HepG2 (cell line): ENCODE measurements at regions not wholly inside any gene's neighbourhood (a gene's known extent, or its start where the extent isn't known, plus 50 kb on each side); places are given as distances from the start of the nearest gene placed in this dataset.

Source experiments
- ATAC-seq: fragments of 200-7000 bp; cut with Tn5 transposase; 3 replicates; pipeline ENCODE4 v1.9.1; 2020; ENCODE audit warnings: mild to moderate bottlenecking, moderate library complexity
- BruUV-seq: library from RNA; stranded (reverse); fragments of 400-500 nt; replicated peaks from 2 replicates; lab custom pipeline; 2021; lab: Mats Ljungman, UMichigan
- CTCF ChIA-PET: fragments of 300-600 bp; formaldehyde crosslinking; extraction: SDS; loops from one replicate; lab custom pipeline; 2021; ENCODE audit warnings: low total read pairs, inconsistent platforms, low intra/inter-chr PET ratio; lab: Yijun Ruan, JAX
- POLR2A ChIA-PET: fragments of 350-600 bp; sonication (Branson Sonifier 250); formaldehyde crosslinking; loops from one replicate; lab custom pipeline; 2020; ENCODE audit warnings: antibody characterized with exemption, inconsistent platforms; lab: Yijun Ruan, JAX
- DNase-seq: peaks from one replicate; pipeline ENCODE4 v3.0.0-alpha.2; 2015; ENCODE audit warnings: low spot score
- FAIRE-seq: peaks from 3 replicates; lab custom pipeline; 2011; peaks lifted over from hg19 to GRCh38; lab: Jason Lieb, UNC
- H2AFZ ChIP-seq: one replicate; pipeline ENCODE4 v1.6.1; 2011; ENCODE audit warnings: low read length, inconsistent platforms
- H3K27ac ChIP-seq: fragments of 300-600 bp; 3 replicates; pipeline ENCODE4 v1.8.0; 2011; ENCODE audit warnings: mixed run types, mild to moderate bottlenecking, mixed read lengths, low read length, inconsistent platforms; ENCODE audit not compliant: insufficient read depth; ENCODE audit errors: extremely low read length
- H3K27me3 ChIP-seq, 2 experiments: fragments of 200-600 bp in 1 of 2; 2 replicates in 1 of 2; 3 replicates in 1 of 2; pipeline versions ENCODE4 v1.6.0 to v1.8.0; 2011; ENCODE audit warnings: low read length in 2 of 2, mild to moderate bottlenecking in 2 of 2, moderate library complexity in 2 of 2, inconsistent platforms in 1 of 2; ENCODE audit not compliant: insufficient read depth in 2 of 2, control insufficient read depth in 1 of 2
- H3K36me3 ChIP-seq, 2 experiments: fragments of 200-600 bp in 1 of 2; replicated peaks in 1 of 2; 2 replicates in 1 of 2; 3 replicates in 1 of 2; pipeline versions ENCODE4 v1.5.1 to v1.8.0; 2011; ENCODE audit warnings: low read length in 2 of 2, inconsistent platforms in 1 of 2; ENCODE audit not compliant: insufficient read depth in 2 of 2, control insufficient read depth in 1 of 2
- H3K4me1 ChIP-seq: 2 replicates; pipeline ENCODE4 v1.5.1; 2012; ENCODE audit warnings: low read length, inconsistent platforms; ENCODE audit not compliant: insufficient read depth
- H3K4me2 ChIP-seq: 2 replicates; pipeline ENCODE4 v1.6.0; 2011; ENCODE audit warnings: low read depth, low read length, inconsistent platforms
- H3K4me3 ChIP-seq, 3 experiments: fragments of 200-600 bp in 1 of 3; sonication (generic), shearing (Covaris generic) in 1 of 3; replicated peaks in 1 of 3; 2 replicates each; pipeline ENCODE4 v1.5.1; 2011 to 2016; ENCODE audit warnings: low read length in 3 of 3, inconsistent platforms in 2 of 3, low read depth in 2 of 3, mild to moderate bottlenecking in 2 of 3, control low read depth in 1 of 3, mixed read lengths in 1 of 3; ENCODE audit not compliant: insufficient read depth in 1 of 3
- H3K79me2 ChIP-seq: one replicate; pipeline ENCODE4 v1.6.1; 2011; ENCODE audit warnings: low read length, inconsistent platforms; ENCODE audit not compliant: insufficient read depth
- H3K9ac ChIP-seq: 2 replicates; pipeline ENCODE4 v1.6.0; 2011; ENCODE audit warnings: mild to moderate bottlenecking, low read depth, low read length, inconsistent platforms; ENCODE audit not compliant: insufficient read depth
- H3K9me3 ChIP-seq: 2 replicates; pipeline ENCODE4 v1.5.1; 2012; ENCODE audit warnings: mild to moderate bottlenecking, low read length
- H4K20me1 ChIP-seq: 2 replicates; pipeline ENCODE4 v1.6.0; 2011; ENCODE audit warnings: inconsistent platforms, mild to moderate bottlenecking, low read length, moderate library complexity; ENCODE audit not compliant: insufficient read depth
- ELF3 ChIP-seq: IDR thresholded peaks from 2 replicates; pipeline ENCODE4 v1.6.1; 2016; ENCODE audit warnings: missing genetic modification reagents, missing compliant biosample characterization
- MTF1 ChIP-seq: sonication (generic); formaldehyde crosslinking; IDR thresholded peaks from 2 replicates; pipeline ENCODE4 v1.5.0; 2020; ENCODE audit warnings: missing genetic modification reagents
- REXO4 ChIP-seq: sonication (generic); formaldehyde crosslinking; IDR thresholded peaks from 2 replicates; pipeline ENCODE4 v1.8.0; 2022; ENCODE audit warnings: missing genetic modification reagents, mild to moderate bottlenecking, borderline replicate concordance
- SMC3 ChIP-seq: IDR thresholded peaks from 2 replicates; pipeline ENCODE4 v1.6.1; 2011; ENCODE audit warnings: low read length, improper control_type of control experiment
- STAG1 ChIP-seq: sonication (generic); formaldehyde crosslinking; IDR thresholded peaks from 2 replicates; pipeline ENCODE4 v1.4.0; 2020; ENCODE audit warnings: missing genetic modification reagents
- ZFP62 ChIP-seq: sonication (generic); formaldehyde crosslinking; IDR thresholded peaks from 2 replicates; pipeline ENCODE4 v1.4.0; 2020; ENCODE audit warnings: missing genetic modification reagents
- ZNF12 ChIP-seq: sonication (generic); formaldehyde crosslinking; IDR thresholded peaks from 2 replicates; pipeline ENCODE4 v1.5.0; 2020; ENCODE audit warnings: missing genetic modification reagents
- WGBS: methylation state at CpG from one replicate; pipeline ENCODE4 v1.1.6; 2017; ENCODE audit warnings: low lambda C conversion rate; 5-methylcytosine and 5-hydroxymethylcytosine counted together
- in situ Hi-C: cut with HindIII; loops from 2 replicates; pipeline ENCODE4 v1.10.0; 2017; ENCODE audit warnings: low pct_unique_long_range_greater_than_20kb; ENCODE audit not compliant: extremely low pct_ligation_motif_present
- intact Hi-C: fragments of 100-400 bp; cut with micrococcal nuclease; formaldehyde crosslinking; loops from one replicate; pipeline ENCODE4 v1.10.0; 2022; ENCODE audit not compliant: unreplicated experiment
- TF ChIP-seq, protein P1 (sequence below): sonication (generic); formaldehyde crosslinking; IDR thresholded peaks from 2 replicates; pipeline ENCODE4 v1.5.0; 2020; ENCODE audit warnings: mild to moderate bottlenecking, missing genetic modification reagents, moderate library complexity

DNA sequence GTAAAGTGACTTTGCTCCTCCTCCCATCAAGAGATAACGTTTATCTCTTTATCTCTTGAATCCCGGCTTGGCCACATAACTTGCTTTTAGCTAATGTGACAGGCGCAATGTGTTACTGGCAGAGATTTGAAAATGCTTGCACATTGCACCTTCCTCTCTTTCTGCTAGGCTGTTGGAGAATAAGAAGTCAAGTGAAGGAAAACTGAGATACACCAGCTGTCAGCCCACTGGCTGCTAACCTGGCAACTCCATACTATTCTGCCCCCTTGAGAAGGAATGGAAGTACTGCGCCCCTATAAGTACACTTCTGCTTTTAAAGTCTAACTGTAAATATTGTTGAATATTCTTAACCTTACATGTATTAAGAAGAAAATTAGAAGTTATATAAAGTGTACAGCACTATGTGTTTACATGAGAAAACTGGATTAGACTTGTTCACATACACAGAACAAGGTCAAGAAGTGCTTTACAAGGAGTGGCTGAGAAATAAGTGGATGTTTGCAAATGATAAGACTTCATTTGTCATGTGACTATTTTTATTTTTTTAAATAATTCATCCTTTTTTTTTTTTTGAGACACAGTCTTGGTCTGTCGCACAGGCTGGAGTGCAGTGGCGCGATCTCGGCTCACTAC is 424.5 kb upstream of the CTSO start:
- no peak overlapping the region for H3K4me3 ChIP-seq
- H3K79me2 ChIP-seq, result no peaks in the 10 kb centered on the region
- no peaks in the 10 kb centered on the region for H3K4me1 ChIP-seq
- ChIA-PET POLR2A (no interaction called here), CTCF (no interaction called here)
- no peaks in the 10 kb centered on the region for H3K27me3 ChIP-seq
- DNase-seq, result peak; percentile 2
- no TSS peak for BruUV-seq
- H4K20me1 ChIP-seq, result no peaks in the 10 kb centered on the region
- no peak overlapping the region for H3K4me2 ChIP-seq
- intact Hi-C loops, result no loop called here
- H3K9me3 ChIP-seq, result no peaks in the 10 kb centered on the region
- 59% methylated on average over 8 of the region's 8 CpGs for WGBS
- peak; percentile 49; the same call in 2 of the 3 replicates for ATAC-seq
- FAIRE-seq, result no peak
- no peak overlapping the region for H3K27ac ChIP-seq
- in situ Hi-C loops, result no loop called here
- no peak overlapping the region for H2AFZ ChIP-seq
- no peaks in the 10 kb centered on the region for H3K36me3 ChIP-seq
- TF ChIP-seq ELF3 (CRISPR knock-in tag), result no peak
- peak; percentile 27; the same call in 1 of the 2 replicates for TF ChIP-seq STAG1
- no peak for TF ChIP-seq ZFP62 (CRISPR knock-in tag)
- TF ChIP-seq, protein P1, sequence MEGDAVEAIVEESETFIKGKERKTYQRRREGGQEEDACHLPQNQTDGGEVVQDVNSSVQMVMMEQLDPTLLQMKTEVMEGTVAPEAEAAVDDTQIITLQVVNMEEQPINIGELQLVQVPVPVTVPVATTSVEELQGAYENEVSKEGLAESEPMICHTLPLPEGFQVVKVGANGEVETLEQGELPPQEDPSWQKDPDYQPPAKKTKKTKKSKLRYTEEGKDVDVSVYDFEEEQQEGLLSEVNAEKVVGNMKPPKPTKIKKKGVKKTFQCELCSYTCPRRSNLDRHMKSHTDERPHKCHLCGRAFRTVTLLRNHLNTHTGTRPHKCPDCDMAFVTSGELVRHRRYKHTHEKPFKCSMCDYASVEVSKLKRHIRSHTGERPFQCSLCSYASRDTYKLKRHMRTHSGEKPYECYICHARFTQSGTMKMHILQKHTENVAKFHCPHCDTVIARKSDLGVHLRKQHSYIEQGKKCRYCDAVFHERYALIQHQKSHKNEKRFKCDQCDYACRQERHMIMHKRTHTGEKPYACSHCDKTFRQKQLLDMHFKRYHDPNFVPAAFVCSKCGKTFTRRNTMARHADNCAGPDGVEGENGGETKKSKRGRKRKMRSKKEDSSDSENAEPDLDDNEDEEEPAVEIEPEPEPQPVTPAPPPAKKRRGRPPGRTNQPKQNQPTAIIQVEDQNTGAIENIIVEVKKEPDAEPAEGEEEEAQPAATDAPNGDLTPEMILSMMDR, result peak; percentile 26; the same call in 1 of the 2 replicates
- no peak for TF ChIP-seq MTF1 (CRISPR knock-in tag)
- 0 out of 2 replicates have a peak, but pooled peaks have one; percentile 7 for TF ChIP-seq SMC3
- H3K9ac ChIP-seq, result no peak overlapping the region

DNA sequence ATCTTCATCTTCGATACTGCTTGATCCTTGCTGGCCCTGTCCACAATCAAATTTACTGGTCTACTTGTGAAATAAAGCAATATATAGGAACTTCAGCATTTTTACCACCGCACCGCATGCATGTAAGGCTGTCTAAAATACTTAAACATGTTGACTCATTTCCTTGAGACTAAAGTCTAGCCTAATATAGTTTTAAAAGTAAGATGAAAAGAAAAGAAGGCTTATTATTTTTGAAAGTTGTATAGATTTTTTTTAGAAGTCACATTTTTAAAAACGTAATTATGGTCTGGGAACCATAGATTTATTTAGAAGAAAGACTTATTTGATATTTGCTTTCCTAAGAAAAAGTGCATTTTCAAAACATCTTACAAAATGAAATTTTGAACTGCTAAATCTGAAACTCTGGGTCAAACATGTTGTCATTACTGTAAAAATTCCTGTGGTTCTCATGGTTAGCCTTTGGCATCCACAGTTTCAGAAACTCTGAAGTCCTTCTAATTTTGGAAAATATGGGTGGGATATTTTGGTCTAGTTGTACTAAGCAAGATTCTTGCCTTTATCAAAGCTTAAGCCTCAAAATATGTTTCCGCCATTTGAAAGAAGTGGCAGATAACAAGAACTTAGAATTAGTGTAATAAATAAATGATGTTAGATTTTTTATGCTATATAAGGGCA is 423.5 kb upstream of the CTSO start:
- FAIRE-seq, result no peak
- BruUV-seq, result no TSS peak
- no peaks in the 10 kb centered on the region for H3K4me1 ChIP-seq
- WGBS, result 30% methylated on average over 5 of the region's 5 CpGs
- TF ChIP-seq REXO4, result no peak
- TF ChIP-seq ZNF12 (CRISPR knock-in tag), result no peak
- ChIA-PET POLR2A (no interaction called here), CTCF (no interaction called here)
- no peak overlapping the region for H3K4me3 ChIP-seq
- H3K9me3 ChIP-seq, result no peaks in the 10 kb centered on the region
- in situ Hi-C loops, result no loop called here
- ATAC-seq, result no peak
- no peaks in the 10 kb centered on the region for H3K79me2 ChIP-seq
- H3K27me3 ChIP-seq, result no peaks in the 10 kb centered on the region
- no peaks in the 10 kb centered on the region for H3K36me3 ChIP-seq
- H3K27ac ChIP-seq, result no peak overlapping the region
- no peaks in the 10 kb centered on the region for H4K20me1 ChIP-seq
- no peak overlapping the region for H3K4me2 ChIP-seq
- DNase-seq, result no peak
- H3K9ac ChIP-seq, result no peak overlapping the region
- no peak overlapping the region for H2AFZ ChIP-seq
- intact Hi-C loops, result no loop called here
